Activated naive CD8-positive, alpha-beta T cell (primary cell): ENCODE measurements at regions not wholly inside any gene's neighbourhood (a gene's known extent, or its start where the extent isn't known, plus 50 kb on each side); places are given as distances from the start of the nearest gene placed in this dataset.

Experiments
- H3K27ac Mint-ChIP-seq: one replicate; pipeline ENCODE4 v1.8.0; 2021; ENCODE audit warnings: mixed read lengths
- H3K27me3 Mint-ChIP-seq: one replicate; pipeline ENCODE4 v1.8.0; 2021; ENCODE audit warnings: mixed read lengths
- H3K36me3 Mint-ChIP-seq: one replicate; pipeline ENCODE4 v1.8.0; 2021; ENCODE audit warnings: mixed read lengths
- H3K4me1 Mint-ChIP-seq: one replicate; pipeline ENCODE4 v1.8.0; 2021; ENCODE audit warnings: low read depth, mixed read lengths
- H3K4me3 Mint-ChIP-seq: one replicate; pipeline ENCODE4 v1.8.0; 2021; ENCODE audit warnings: mild to moderate bottlenecking, mixed read lengths
- H3K9me3 Mint-ChIP-seq: one replicate; pipeline ENCODE4 v1.8.0; 2021; ENCODE audit warnings: low read depth, mixed read lengths

GRCh38 chr10:130664526-130664925 is 528.3 kb downstream of the GLRX3 start:
- Mint-ChIP-seq H3K4me1 (no peaks in the 10 kb centered on the region), H3K4me3 (no peak overlapping the region), H3K9me3 (no peaks in the 10 kb centered on the region), H3K27me3 (peaks cover 4% of the 10 kb centered on the region), H3K27ac (no peak overlapping the region), H3K36me3 (no peaks in the 10 kb centered on the region)

DNA sequence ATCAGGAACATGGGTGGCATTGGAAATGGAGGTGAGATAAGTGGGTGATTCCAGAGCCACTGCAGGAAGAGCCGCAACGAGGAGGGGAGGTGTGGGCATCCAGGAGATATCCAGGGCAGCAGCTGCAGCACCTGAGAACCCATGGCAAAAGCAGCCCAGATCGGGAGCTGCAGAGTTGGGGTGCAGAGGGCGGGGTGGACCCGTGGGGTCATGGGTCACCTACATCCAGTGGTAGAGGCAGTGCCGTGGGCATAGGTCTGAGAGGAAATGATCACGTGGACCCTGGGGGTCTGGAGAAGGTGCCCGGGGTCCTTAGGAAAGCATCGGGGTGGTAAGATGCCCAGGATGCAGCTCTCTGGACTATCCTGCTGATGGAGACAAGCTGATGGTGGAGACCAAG is 530.0 kb downstream of the GLRX3 start:
- no peaks in the 10 kb centered on the region for H3K9me3 Mint-ChIP-seq
- no peak overlapping the region for H3K27ac Mint-ChIP-seq
- peaks cover 4% of the 10 kb centered on the region for H3K27me3 Mint-ChIP-seq
- no peaks in the 10 kb centered on the region for H3K36me3 Mint-ChIP-seq
- no peak overlapping the region for H3K4me3 Mint-ChIP-seq
- no peaks in the 10 kb centered on the region for H3K4me1 Mint-ChIP-seq

GRCh38 chr10:130686689-130687300 is 550.6 kb downstream of the GLRX3 start:
- Mint-ChIP-seq H3K4me3 (no peak overlapping the region), H3K36me3 (no peaks in the 10 kb centered on the region), H3K27ac (no peak overlapping the region), H3K4me1 (no peaks in the 10 kb centered on the region), H3K9me3 (no peaks in the 10 kb centered on the region), H3K27me3 (peaks cover 3% of the 10 kb centered on the region)

GRCh38 chr10:130687566-130687965 is 551.4 kb downstream of the GLRX3 start:
- Mint-ChIP-seq H3K4me3 (no peak overlapping the region), H3K4me1 (no peaks in the 10 kb centered on the region), H3K27me3 (peaks cover 3% of the 10 kb centered on the region), H3K9me3 (no peaks in the 10 kb centered on the region), H3K27ac (no peak overlapping the region), H3K36me3 (no peaks in the 10 kb centered on the region)

GRCh38 chr10:130689743-130690626 is 553.8 kb downstream of the GLRX3 start:
- no peak overlapping the region for H3K4me3 Mint-ChIP-seq
- no peaks in the 10 kb centered on the region for H3K4me1 Mint-ChIP-seq
- H3K27me3 Mint-ChIP-seq, result peaks cover 3% of the 10 kb centered on the region
- H3K27ac Mint-ChIP-seq, result no peak overlapping the region
- H3K9me3 Mint-ChIP-seq, result no peaks in the 10 kb centered on the region
- H3K36me3 Mint-ChIP-seq, result no peaks in the 10 kb centered on the region

DNA sequence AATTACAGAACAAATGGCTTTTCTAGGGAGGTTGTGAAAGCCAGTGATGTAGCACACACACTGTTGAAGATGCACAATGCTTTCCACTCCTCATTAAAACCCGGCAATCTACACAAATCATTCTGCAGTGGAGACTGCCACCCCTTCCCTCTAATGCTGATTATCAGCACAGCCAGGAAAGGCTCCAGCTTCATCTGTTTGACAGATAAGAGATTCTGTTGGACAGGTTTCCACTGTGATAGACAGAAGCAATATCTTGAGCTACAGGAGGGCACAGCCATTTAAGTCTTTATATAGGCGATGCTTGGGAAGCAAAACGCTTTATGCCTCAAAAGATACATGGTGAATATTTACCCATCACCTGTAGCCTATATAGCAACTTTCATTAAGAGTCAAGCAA is 555.6 kb downstream of the GLRX3 start:
- Mint-ChIP-seq H3K9me3 (no peaks in the 10 kb centered on the region), H3K36me3 (no peaks in the 10 kb centered on the region), H3K4me1 (no peaks in the 10 kb centered on the region), H3K27ac (no peak overlapping the region), H3K4me3 (no peak overlapping the region), H3K27me3 (peaks cover 3% of the 10 kb centered on the region)

DNA sequence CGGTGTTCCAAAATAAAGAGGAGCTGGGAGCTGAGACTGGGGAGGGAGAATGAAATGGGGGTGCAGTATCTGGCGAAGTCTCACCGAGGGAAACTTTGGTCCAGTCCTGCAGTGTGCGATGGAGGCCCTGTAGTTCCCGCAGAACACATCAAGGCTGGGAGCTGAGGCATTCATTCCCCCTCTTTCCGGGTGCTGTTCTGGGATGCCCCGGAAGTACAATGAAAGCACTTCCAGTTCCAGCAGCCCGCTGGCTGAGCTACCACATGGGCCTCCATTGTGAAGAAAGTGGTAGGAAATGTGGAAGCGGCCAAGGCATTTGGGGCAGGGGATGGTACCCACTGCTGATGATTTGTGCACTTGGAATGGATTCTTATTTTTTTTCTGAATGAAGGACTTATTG is 560.7 kb downstream of the GLRX3 start:
- H3K4me3 Mint-ChIP-seq, result no peak overlapping the region
- no peaks in the 10 kb centered on the region for H3K36me3 Mint-ChIP-seq
- no peaks in the 10 kb centered on the region for H3K4me1 Mint-ChIP-seq
- no peak overlapping the region for H3K27ac Mint-ChIP-seq
- H3K9me3 Mint-ChIP-seq, result no peaks in the 10 kb centered on the region
- peaks cover 2% of the 10 kb centered on the region for H3K27me3 Mint-ChIP-seq

DNA sequence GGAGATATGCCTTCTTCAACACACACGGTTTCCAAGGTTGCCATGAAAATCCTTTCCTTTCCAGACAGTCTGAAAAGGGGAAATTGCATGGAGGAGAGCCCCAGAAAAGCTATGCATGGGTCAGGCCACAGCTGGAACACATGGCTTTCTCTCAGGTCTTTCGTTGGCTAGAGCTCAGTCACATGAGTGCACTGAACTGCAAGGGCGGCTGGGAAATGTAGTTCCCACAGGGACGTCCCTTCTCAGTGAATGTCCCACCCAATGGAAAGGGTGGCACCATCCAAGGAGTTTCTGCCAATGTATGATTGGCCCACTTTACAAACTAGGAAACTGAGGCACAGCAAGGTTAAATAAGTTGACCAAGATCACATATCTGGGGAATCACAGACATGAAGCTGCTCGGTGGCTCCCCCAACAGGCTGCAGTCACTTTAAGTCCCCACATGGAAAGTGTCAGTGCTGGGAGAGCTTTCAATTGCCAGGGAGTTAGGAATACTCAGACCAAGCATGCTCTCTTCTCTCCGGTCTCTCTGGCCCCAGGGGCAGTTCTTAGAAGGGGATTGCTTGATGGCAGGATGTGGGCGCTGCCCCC is 571.3 kb downstream of the GLRX3 start:
- Mint-ChIP-seq H3K36me3 (no peaks in the 10 kb centered on the region), H3K27ac (no peak overlapping the region), H3K4me1 (no peaks in the 10 kb centered on the region), H3K27me3 (peaks cover 2% of the 10 kb centered on the region), H3K4me3 (no peak overlapping the region), H3K9me3 (no peaks in the 10 kb centered on the region)

DNA sequence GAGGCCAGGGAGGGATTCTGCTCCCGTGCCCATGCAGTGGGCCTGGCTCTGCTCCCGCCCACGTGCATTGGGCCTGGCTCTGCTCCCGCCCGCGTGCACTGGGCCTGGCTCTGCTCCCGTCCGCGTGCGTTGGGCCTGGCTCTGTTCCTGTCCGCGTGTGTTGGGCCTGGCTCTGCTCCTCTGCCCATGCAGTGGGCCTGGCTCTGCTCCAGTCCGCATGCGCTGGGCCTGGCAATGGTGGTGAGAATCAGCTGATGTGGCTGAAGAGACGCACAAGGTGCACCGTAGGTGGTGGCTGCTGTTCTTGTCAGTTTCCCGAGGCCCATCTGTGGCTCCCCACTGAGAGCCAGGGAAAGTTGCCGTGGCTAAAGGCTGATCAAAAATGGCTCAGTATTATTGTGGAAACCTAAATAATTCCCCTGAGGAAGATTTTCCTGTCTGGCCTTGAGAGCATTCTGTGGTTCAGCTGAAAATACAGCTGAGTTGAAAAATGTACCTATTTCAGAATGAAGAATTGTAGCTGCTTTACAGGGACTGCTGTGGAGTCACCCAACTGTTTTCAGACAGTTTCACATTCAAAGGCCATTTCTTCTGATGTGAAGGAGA is 572.4 kb downstream of the GLRX3 start:
- H3K4me3 Mint-ChIP-seq, result no peak overlapping the region
- no peaks in the 10 kb centered on the region for H3K27me3 Mint-ChIP-seq
- H3K27ac Mint-ChIP-seq, result no peak overlapping the region
- no peaks in the 10 kb centered on the region for H3K36me3 Mint-ChIP-seq
- H3K4me1 Mint-ChIP-seq, result no peaks in the 10 kb centered on the region
- no peaks in the 10 kb centered on the region for H3K9me3 Mint-ChIP-seq

DNA sequence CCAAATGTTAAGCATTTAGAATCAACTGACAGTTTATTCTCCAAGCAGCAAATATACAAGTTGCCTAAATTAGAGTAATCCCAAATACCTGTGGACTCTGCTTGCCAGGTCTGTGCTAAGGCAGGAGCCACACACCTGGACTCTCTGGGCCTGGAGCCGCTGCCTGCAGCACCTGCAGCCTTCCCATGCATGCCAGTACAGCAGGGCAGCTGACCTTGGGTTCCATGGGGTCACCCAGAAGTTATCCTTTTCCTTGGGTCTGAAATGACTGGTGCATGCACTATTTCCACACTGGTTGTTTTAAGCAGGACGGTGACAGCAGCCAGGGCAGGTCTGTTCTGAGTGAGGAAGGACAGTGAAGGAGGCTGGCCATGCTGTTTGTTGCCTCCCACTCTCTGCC is 573.2 kb downstream of the GLRX3 start:
- no peaks in the 10 kb centered on the region for H3K9me3 Mint-ChIP-seq
- no peaks in the 10 kb centered on the region for H3K27me3 Mint-ChIP-seq
- H3K4me1 Mint-ChIP-seq, result no peaks in the 10 kb centered on the region
- H3K4me3 Mint-ChIP-seq, result no peak overlapping the region
- no peak overlapping the region for H3K27ac Mint-ChIP-seq
- no peaks in the 10 kb centered on the region for H3K36me3 Mint-ChIP-seq

DNA sequence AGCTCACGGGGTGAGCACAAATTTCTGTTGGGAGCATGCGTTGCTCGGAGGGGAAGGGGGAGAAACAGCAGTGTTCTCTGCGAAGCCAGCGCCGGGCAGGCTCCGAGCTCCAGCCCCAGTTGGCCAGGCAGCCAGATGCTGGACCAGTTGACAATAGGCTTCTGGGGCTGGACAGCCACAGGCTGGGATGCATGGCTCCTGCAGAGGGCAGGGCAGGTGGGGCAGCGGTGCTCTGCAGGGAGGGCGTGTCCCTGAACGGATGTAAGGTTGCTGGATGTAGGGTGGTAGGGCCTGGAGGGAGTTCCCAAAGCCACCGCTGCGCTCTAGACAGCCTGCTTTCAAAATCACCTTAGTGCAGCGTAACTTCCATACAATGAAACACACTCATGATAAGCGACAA is 574.9 kb downstream of the GLRX3 start:
- Mint-ChIP-seq H3K27ac (no peak overlapping the region), H3K9me3 (no peaks in the 10 kb centered on the region), H3K4me1 (no peaks in the 10 kb centered on the region), H3K27me3 (no peaks in the 10 kb centered on the region), H3K36me3 (no peaks in the 10 kb centered on the region), H3K4me3 (no peak overlapping the region)

GRCh38 chr10:130713135-130713534 is 576.9 kb downstream of the GLRX3 start:
- Mint-ChIP-seq H3K4me3 (no peak overlapping the region), H3K27ac (no peak overlapping the region), H3K36me3 (no peaks in the 10 kb centered on the region), H3K9me3 (no peaks in the 10 kb centered on the region), H3K27me3 (no peaks in the 10 kb centered on the region), H3K4me1 (no peaks in the 10 kb centered on the region)

GRCh38 chr10:130713731-130714130 is 577.5 kb downstream of the GLRX3 start:
- H3K27me3 Mint-ChIP-seq, result no peaks in the 10 kb centered on the region

GRCh38 chr10:130714742-130715467 is 578.7 kb downstream of the GLRX3 start:
- Mint-ChIP-seq H3K4me3 (no peak overlapping the region), H3K36me3 (no peaks in the 10 kb centered on the region), H3K9me3 (no peaks in the 10 kb centered on the region), H3K4me1 (no peaks in the 10 kb centered on the region), H3K27me3 (no peaks in the 10 kb centered on the region), H3K27ac (no peak overlapping the region)

More at GRCh38 chr10:130713731-130714130, 577.5 kb downstream of the GLRX3 start:
- Mint-ChIP-seq H3K4me3 (no peak overlapping the region), H3K36me3 (no peaks in the 10 kb centered on the region), H3K9me3 (no peaks in the 10 kb centered on the region), H3K27ac (no peak overlapping the region), H3K4me1 (no peaks in the 10 kb centered on the region)
